ENCODE measurements at regions not wholly inside any gene's neighbourhood (a gene's known extent, or its start where the extent isn't known, plus 50 kb on each side); places are given as distances from the start of the nearest gene placed in this dataset.

DNA sequence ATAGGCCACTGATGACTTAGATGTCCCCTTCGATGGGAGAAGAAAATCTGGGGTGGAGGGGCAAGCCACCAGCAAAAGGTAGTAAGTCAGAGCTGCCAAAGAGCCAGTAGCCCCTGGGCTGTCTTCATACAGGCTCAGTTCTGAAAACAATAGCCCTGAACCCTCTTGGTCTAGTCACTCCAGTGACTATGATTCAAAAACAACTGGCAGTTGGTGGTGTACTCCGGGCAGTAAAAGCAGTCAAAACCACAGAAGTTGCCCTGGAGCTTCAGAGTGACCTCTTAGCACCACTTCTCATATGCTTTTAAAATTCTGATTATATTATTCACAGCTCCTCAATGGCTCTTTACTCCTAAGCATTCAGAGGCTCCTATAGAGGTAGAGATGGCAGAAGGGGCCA, 164.3 kb upstream of the MAMLD1 start:
- Histone ChIP-seq H3K36me3 (ENCODE audit: control insufficient read depth in 4 of 4, insufficient read depth in 4 of 4, low read length in 3 of 4) (no peaks in the 10 kb centered on the region), H3K27me3 (replicated peaks in 2 of 5; ENCODE audit: control insufficient read depth in 4 of 5, insufficient read depth in 5 of 5, low read length in 4 of 5) (no peaks in the 10 kb centered on the region), H3K9me3 (ENCODE audit: control extremely low read depth in 1 of 5, control insufficient read depth in 4 of 5, insufficient read depth in 2 of 5, low read depth in 1 of 5, low read length in 4 of 5) (no peaks in the 10 kb centered on the region), H3K27ac (ENCODE audit: insufficient read depth in 1 of 2, low read depth in 1 of 2, low read length in 2 of 2, poor library complexity in 1 of 2, severe bottlenecking in 2 of 2) (no peak overlapping the region), H3K4me1 (ENCODE audit: control extremely low read depth in 1 of 4, control insufficient read depth in 4 of 4, insufficient read depth in 4 of 4, low read length in 3 of 4) (peaks cover 0 to 3% (median 1%) of the 10 kb centered on the region in 4 experiments), H3K4me3 (ENCODE audit: control insufficient read depth in 1 of 7, extremely low read depth in 1 of 7, insufficient read depth in 4 of 7, low read depth in 2 of 7, low read length in 6 of 7) (no peak overlapping the region)
- WGBS (ENCODE audit: insufficient coverage) = 87% methylated on average over 2 of the region's 2 CpGs
- no peak for DNase-seq
- CTCF ChIA-PET = interaction anchor here (0.5 kb wide), 1 partner anchor 167 kb away, joined by 3 read pairs; no protein-coding TSS in a partner anchor
- POLR2A ChIA-PET = no interaction called here

DNA sequence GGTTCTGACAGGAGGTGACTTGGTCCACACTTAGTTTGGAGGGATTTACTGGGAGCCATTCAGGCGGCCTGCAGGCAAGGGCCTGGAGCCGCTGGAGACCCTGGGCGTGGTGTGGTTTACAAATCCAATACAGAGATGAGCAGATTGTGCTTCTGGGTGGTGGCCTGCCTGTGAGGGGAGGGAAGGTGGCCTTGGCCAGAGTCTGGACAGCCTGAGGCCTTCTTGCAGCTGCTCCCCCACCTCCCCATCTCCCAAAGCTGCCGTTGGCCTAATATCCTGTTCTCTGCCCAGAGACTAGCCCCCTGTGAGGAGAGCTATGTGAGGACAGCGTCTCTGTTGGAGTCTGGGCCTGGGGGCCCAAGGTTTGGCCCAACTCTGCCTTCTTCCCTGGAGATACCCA, 163.9 kb upstream of the MAMLD1 start:
- Histone ChIP-seq H3K4me3 (ENCODE audit: control insufficient read depth in 1 of 7, extremely low read depth in 1 of 7, insufficient read depth in 4 of 7, low read depth in 2 of 7, low read length in 6 of 7) (no peak overlapping the region), H3K4me1 (ENCODE audit: control extremely low read depth in 1 of 4, control insufficient read depth in 4 of 4, insufficient read depth in 4 of 4, low read length in 3 of 4) (peaks cover 0 to 3% (median 1%) of the 10 kb centered on the region in 4 experiments), H3K27me3 (replicated peaks in 2 of 5; ENCODE audit: control insufficient read depth in 4 of 5, insufficient read depth in 5 of 5, low read length in 4 of 5) (no peaks in the 10 kb centered on the region), H3K9me3 (ENCODE audit: control extremely low read depth in 1 of 5, control insufficient read depth in 4 of 5, insufficient read depth in 2 of 5, low read depth in 1 of 5, low read length in 4 of 5) (no peaks in the 10 kb centered on the region), H3K27ac (ENCODE audit: insufficient read depth in 1 of 2, low read depth in 1 of 2, low read length in 2 of 2, poor library complexity in 1 of 2, severe bottlenecking in 2 of 2) (no peak overlapping the region), H3K36me3 (ENCODE audit: control insufficient read depth in 4 of 4, insufficient read depth in 4 of 4, low read length in 3 of 4) (no peaks in the 10 kb centered on the region)
- 82% methylated on average over 5 of the region's 5 CpGs for WGBS (ENCODE audit: insufficient coverage)
- DNase-seq = no peak
- ChIA-PET CTCF (no interaction called here), POLR2A (no interaction called here)

DNA sequence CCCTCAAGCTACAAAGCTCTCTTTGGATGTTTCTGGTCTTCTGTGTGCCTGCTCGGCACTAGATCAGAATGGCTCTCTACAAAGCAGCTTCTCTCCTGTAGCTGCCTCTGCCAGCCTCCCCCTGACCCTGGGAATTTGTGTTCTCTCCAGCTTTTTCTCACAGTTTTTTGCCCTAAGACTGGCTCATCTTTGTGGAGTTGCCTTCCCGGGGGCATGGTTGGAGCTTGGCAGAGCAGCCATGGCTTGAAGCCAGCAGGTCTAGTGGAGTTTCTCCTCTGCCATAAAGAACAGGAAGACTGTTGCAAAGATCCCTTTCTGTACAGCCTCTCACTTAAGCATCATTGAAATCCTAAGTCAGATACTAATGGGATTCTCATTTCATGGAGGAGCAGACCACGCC, 163.3 kb upstream of the MAMLD1 start:
- Histone ChIP-seq H3K27me3 (replicated peaks in 2 of 5; ENCODE audit: control insufficient read depth in 4 of 5, insufficient read depth in 5 of 5, low read length in 4 of 5) (no peaks in the 10 kb centered on the region), H3K27ac (ENCODE audit: insufficient read depth in 1 of 2, low read depth in 1 of 2, low read length in 2 of 2, poor library complexity in 1 of 2, severe bottlenecking in 2 of 2) (no peak overlapping the region), H3K36me3 (ENCODE audit: control insufficient read depth in 4 of 4, insufficient read depth in 4 of 4, low read length in 3 of 4) (no peaks in the 10 kb centered on the region), H3K9me3 (ENCODE audit: control extremely low read depth in 1 of 5, control insufficient read depth in 4 of 5, insufficient read depth in 2 of 5, low read depth in 1 of 5, low read length in 4 of 5) (no peaks in the 10 kb centered on the region), H3K4me1 (ENCODE audit: control extremely low read depth in 1 of 4, control insufficient read depth in 4 of 4, insufficient read depth in 4 of 4, low read length in 3 of 4) (peaks cover 0 to 3% (median 1%) of the 10 kb centered on the region in 4 experiments), H3K4me3 (ENCODE audit: control insufficient read depth in 1 of 7, extremely low read depth in 1 of 7, insufficient read depth in 4 of 7, low read depth in 2 of 7, low read length in 6 of 7) (no peak overlapping the region)
- ChIA-PET CTCF (no interaction called here), POLR2A (no interaction called here)
- no peak for DNase-seq
- 72% methylated on average over 3 of the region's 3 CpGs for WGBS (ENCODE audit: insufficient coverage)

DNA sequence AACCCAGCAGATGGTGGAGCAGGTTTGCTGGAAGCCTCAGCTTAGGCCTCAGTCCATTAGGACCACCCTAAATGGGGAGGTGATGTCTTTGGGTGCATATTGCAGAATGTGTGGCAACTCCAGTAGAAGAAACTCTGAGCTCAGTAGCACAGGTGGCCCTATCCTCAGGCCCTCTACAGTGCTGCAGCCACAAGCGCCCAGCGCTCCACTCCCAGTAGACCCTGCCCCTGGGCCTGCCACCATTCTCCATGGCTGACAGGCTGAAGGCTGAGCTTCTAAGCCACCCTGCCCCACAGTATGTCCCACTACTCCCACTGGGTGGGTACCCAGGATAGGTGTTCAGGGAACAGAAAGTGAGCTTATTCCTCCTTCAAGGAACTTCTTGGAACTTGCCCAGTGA, 162.8 kb upstream of the MAMLD1 start:
- H3K9me3 ChIP-seq (ENCODE audit: control extremely low read depth in 1 of 5, control insufficient read depth in 4 of 5, insufficient read depth in 2 of 5, low read depth in 1 of 5, low read length in 4 of 5) = no peaks in the 10 kb centered on the region
- ChIA-PET POLR2A (no interaction called here), CTCF (interaction anchor here (0.8 kb wide), 1 partner anchor 163 kb away, joined by 3 read pairs; the partner anchor contains the start of gene MAMLD1)
- DNase-seq = no peak
- no peak overlapping the region for H3K4me3 ChIP-seq (ENCODE audit: control insufficient read depth in 1 of 7, extremely low read depth in 1 of 7, insufficient read depth in 4 of 7, low read depth in 2 of 7, low read length in 6 of 7)
- no peak overlapping the region for H3K27ac ChIP-seq (ENCODE audit: insufficient read depth in 1 of 2, low read depth in 1 of 2, low read length in 2 of 2, poor library complexity in 1 of 2, severe bottlenecking in 2 of 2)
- 69% methylated on average over 2 of the region's 2 CpGs for WGBS (ENCODE audit: insufficient coverage)
- H3K27me3 ChIP-seq (replicated peaks in 2 of 5; ENCODE audit: control insufficient read depth in 4 of 5, insufficient read depth in 5 of 5, low read length in 4 of 5) = no peaks in the 10 kb centered on the region
- H3K4me1 ChIP-seq (ENCODE audit: control extremely low read depth in 1 of 4, control insufficient read depth in 4 of 4, insufficient read depth in 4 of 4, low read length in 3 of 4) = peaks cover 0 to 3% (median 1%) of the 10 kb centered on the region in 4 experiments
- H3K36me3 ChIP-seq (ENCODE audit: control insufficient read depth in 4 of 4, insufficient read depth in 4 of 4, low read length in 3 of 4) = no peaks in the 10 kb centered on the region

DNA sequence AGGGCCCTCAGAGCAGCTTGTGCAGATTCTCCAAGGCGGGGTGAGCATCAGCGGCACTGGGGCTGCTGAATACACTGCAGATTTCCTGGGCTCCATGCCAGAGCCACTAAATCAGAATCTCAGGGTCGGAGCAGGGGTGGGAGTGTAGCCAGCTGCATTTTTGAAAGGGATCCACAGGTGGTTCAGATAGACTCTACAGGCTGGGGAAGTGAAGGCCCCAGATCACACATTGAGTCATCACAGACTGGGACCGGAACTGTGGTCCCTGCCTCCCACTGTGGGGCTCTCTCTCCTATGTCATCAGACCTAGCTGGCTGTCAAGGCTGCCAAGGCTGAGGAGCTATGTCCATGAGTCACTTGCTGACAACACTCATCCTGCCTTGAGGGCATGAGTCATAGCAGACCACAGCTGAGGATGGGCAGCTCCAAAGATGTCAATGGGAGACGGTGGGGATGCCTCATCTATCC, 162.3 kb upstream of the MAMLD1 start:
- H3K27me3 ChIP-seq (replicated peaks in 2 of 5; ENCODE audit: control insufficient read depth in 4 of 5, insufficient read depth in 5 of 5, low read length in 4 of 5) = no peaks in the 10 kb centered on the region
- CTCF ChIA-PET = interaction anchor here (0.8 kb wide), 1 partner anchor 163 kb away, joined by 3 read pairs; the partner anchor contains the start of gene MAMLD1
- H3K27ac ChIP-seq (ENCODE audit: insufficient read depth in 1 of 2, low read depth in 1 of 2, low read length in 2 of 2, poor library complexity in 1 of 2, severe bottlenecking in 2 of 2) = no peak overlapping the region
- H3K9me3 ChIP-seq (ENCODE audit: control extremely low read depth in 1 of 5, control insufficient read depth in 4 of 5, insufficient read depth in 2 of 5, low read depth in 1 of 5, low read length in 4 of 5) = no peaks in the 10 kb centered on the region
- no peaks in the 10 kb centered on the region for H3K36me3 ChIP-seq (ENCODE audit: control insufficient read depth in 4 of 4, insufficient read depth in 4 of 4, low read length in 3 of 4)
- peaks cover 0 to 3% (median 1%) of the 10 kb centered on the region in 4 experiments for H3K4me1 ChIP-seq (ENCODE audit: control extremely low read depth in 1 of 4, control insufficient read depth in 4 of 4, insufficient read depth in 4 of 4, low read length in 3 of 4)
- 65% methylated on average over 5 of the region's 5 CpGs for whole genome bisulfite sequencing (ENCODE audit: insufficient coverage)
- H3K4me3 ChIP-seq (ENCODE audit: control insufficient read depth in 1 of 7, extremely low read depth in 1 of 7, insufficient read depth in 4 of 7, low read depth in 2 of 7, low read length in 6 of 7) = no peak overlapping the region
- POLR2A ChIA-PET = no interaction called here
- peak; percentile 61 to 91 (median 91) for DNase-seq

DNA sequence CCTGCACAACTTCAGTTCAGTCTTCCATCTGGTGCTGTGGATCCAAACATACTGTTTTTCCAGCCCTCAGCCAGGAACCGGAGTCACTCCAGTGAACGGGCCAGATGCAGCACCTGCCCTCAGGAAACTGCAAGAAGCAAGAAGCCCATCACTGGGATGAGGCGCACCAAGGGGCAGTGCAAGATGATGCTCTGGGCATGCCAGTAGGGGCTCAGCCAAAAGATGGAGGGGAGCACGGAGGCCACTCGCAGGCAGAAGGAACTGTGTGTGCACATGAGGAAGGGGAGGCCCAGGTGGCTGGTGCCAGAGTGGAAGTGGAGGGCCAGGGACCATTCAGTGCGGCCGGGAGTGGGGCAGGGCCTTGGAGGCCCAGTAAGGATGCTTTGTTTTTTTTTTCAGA, 161.7 kb upstream of the MAMLD1 start:
- Histone ChIP-seq H3K4me3 (ENCODE audit: control insufficient read depth in 1 of 7, extremely low read depth in 1 of 7, insufficient read depth in 4 of 7, low read depth in 2 of 7, low read length in 6 of 7) (no peak overlapping the region), H3K9me3 (ENCODE audit: control extremely low read depth in 1 of 5, control insufficient read depth in 4 of 5, insufficient read depth in 2 of 5, low read depth in 1 of 5, low read length in 4 of 5) (no peaks in the 10 kb centered on the region), H3K36me3 (ENCODE audit: control insufficient read depth in 4 of 4, insufficient read depth in 4 of 4, low read length in 3 of 4) (no peaks in the 10 kb centered on the region), H3K27ac (ENCODE audit: insufficient read depth in 1 of 2, low read depth in 1 of 2, low read length in 2 of 2, poor library complexity in 1 of 2, severe bottlenecking in 2 of 2) (no peak overlapping the region), H3K4me1 (ENCODE audit: control extremely low read depth in 1 of 4, control insufficient read depth in 4 of 4, insufficient read depth in 4 of 4, low read length in 3 of 4) (peaks cover 0 to 3% (median 1%) of the 10 kb centered on the region in 4 experiments), H3K27me3 (replicated peaks in 2 of 5; ENCODE audit: control insufficient read depth in 4 of 5, insufficient read depth in 5 of 5, low read length in 4 of 5) (no peaks in the 10 kb centered on the region)
- 96% methylated on average over 7 of the region's 7 CpGs for WGBS (ENCODE audit: insufficient coverage)
- no peak for DNase-seq
- ChIA-PET CTCF (no interaction called here), POLR2A (no interaction called here)

DNA sequence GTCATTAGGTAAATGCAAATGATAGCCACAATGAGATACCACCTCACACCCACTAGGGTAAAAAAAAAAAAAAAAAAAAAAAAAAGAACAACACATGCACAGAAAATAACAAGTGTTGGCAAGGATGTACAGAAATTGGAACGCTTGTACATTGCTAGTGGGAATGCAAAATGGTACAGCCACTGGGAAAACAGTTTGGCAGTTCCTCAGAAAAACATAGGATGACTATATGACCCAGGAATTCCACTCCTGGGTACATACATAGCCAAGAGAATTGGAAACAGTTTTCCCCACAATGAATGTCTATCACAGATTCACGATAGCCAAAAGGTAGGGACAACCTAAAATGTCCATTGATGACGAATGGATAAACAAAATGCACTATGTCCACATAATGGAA, 161.3 kb upstream of the MAMLD1 start:
- Histone ChIP-seq H3K9me3 (ENCODE audit: control extremely low read depth in 1 of 5, control insufficient read depth in 4 of 5, insufficient read depth in 2 of 5, low read depth in 1 of 5, low read length in 4 of 5) (no peaks in the 10 kb centered on the region), H3K27ac (ENCODE audit: insufficient read depth in 1 of 2, low read depth in 1 of 2, low read length in 2 of 2, poor library complexity in 1 of 2, severe bottlenecking in 2 of 2) (no peak overlapping the region), H3K36me3 (ENCODE audit: control insufficient read depth in 4 of 4, insufficient read depth in 4 of 4, low read length in 3 of 4) (no peaks in the 10 kb centered on the region), H3K27me3 (replicated peaks in 2 of 5; ENCODE audit: control insufficient read depth in 4 of 5, insufficient read depth in 5 of 5, low read length in 4 of 5) (no peaks in the 10 kb centered on the region), H3K4me1 (ENCODE audit: control extremely low read depth in 1 of 4, control insufficient read depth in 4 of 4, insufficient read depth in 4 of 4, low read length in 3 of 4) (peaks cover 0 to 3% (median 1%) of the 10 kb centered on the region in 4 experiments), H3K4me3 (ENCODE audit: control insufficient read depth in 1 of 7, extremely low read depth in 1 of 7, insufficient read depth in 4 of 7, low read depth in 2 of 7, low read length in 6 of 7) (no peak overlapping the region)
- ChIA-PET POLR2A (no interaction called here), CTCF (no interaction called here)
- no peak for DNase-seq
- WGBS (ENCODE audit: insufficient coverage) = 86% methylated on average over 1 of the region's 3 CpGs
